ENCODE measurements at regions not wholly inside any gene's neighbourhood (a gene's known extent, or its start where the extent isn't known, plus 50 kb on each side); places are given as distances from the start of the nearest gene placed in this dataset.

- no peak overlapping the region for H3K4me3 Mint-ChIP-seq
- no peak overlapping the region for H3K27ac Mint-ChIP-seq
- intact Hi-C loops (cut with micrococcal nuclease): no loop called here
- no peaks in the 10 kb centered on the region for H3K27me3 Mint-ChIP-seq
- DNase-seq: no peak
- H3K9me3 Mint-ChIP-seq: no peaks in the 10 kb centered on the region
- H3K36me3 Mint-ChIP-seq (ENCODE audit: low read depth): no peaks in the 10 kb centered on the region
- no peaks in the 10 kb centered on the region for H3K4me1 Mint-ChIP-seq
Observed at GRCh38 chr6:81565071-81565470, 187.4 kb downstream of the TENT5A start.

- no peak for DNase-seq
- Mint-ChIP-seq H3K9me3 (no peaks in the 10 kb centered on the region), H3K27me3 (no peaks in the 10 kb centered on the region), H3K36me3 (ENCODE audit: low read depth) (no peaks in the 10 kb centered on the region), H3K4me1 (no peaks in the 10 kb centered on the region), H3K27ac (no peak overlapping the region), H3K4me3 (no peak overlapping the region)
- intact Hi-C loops (cut with micrococcal nuclease): no loop called here
Observed at GRCh38 chr6:81564470-81565068, 187.9 kb downstream of the TENT5A start.

GRCh38 chr6:81562169-81562568, 190.3 kb downstream of the TENT5A start:
- Mint-ChIP-seq H3K36me3 (ENCODE audit: low read depth) (no peaks in the 10 kb centered on the region), H3K9me3 (no peaks in the 10 kb centered on the region), H3K27ac (no peak overlapping the region), H3K4me1 (no peaks in the 10 kb centered on the region), H3K27me3 (no peaks in the 10 kb centered on the region), H3K4me3 (no peak overlapping the region)
- DNase-seq: no peak
- intact Hi-C loops (cut with micrococcal nuclease): no loop called here

DNA sequence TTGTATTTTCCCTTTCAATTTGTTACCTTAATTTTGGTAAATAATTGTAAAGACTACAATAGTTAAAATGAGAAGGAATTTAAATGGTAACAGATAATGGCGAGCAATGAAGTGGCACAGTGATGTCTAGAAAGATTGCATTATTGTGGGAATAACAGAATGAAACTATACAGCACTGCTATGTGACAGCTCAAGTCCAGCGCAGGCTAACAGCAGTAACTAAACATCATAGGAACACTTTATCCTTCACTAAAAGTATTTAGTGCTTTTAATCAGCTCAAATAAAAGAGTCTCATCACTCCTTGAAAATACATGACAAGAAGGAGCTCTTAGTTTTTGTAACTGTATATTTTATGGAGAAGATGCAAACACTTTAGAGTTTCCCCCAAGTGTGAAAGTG, 190.8 kb downstream of the TENT5A start:
- intact Hi-C loops (cut with micrococcal nuclease): no loop called here
- Mint-ChIP-seq H3K4me3 (no peak overlapping the region), H3K27ac (no peak overlapping the region), H3K9me3 (no peaks in the 10 kb centered on the region), H3K27me3 (no peaks in the 10 kb centered on the region), H3K4me1 (no peaks in the 10 kb centered on the region), H3K36me3 (ENCODE audit: low read depth) (no peaks in the 10 kb centered on the region)
- DNase-seq: no peak

- H3K27ac Mint-ChIP-seq: no peak overlapping the region
Observed at GRCh38 chr6:81561071-81561564, 191.4 kb downstream of the TENT5A start.

GRCh38 chr6:81557811-81558210, 194.7 kb downstream of the TENT5A start:
- intact Hi-C loops (cut with micrococcal nuclease): no loop called here
- H3K4me1 Mint-ChIP-seq: no peaks in the 10 kb centered on the region
- H3K27me3 Mint-ChIP-seq: no peaks in the 10 kb centered on the region

More at GRCh38 chr6:81561071-81561564, 191.4 kb downstream of the TENT5A start:
- Mint-ChIP-seq H3K4me1 (no peaks in the 10 kb centered on the region), H3K9me3 (no peaks in the 10 kb centered on the region), H3K36me3 (ENCODE audit: low read depth) (no peaks in the 10 kb centered on the region), H3K4me3 (no peak overlapping the region), H3K27me3 (no peaks in the 10 kb centered on the region)
- intact Hi-C loops (cut with micrococcal nuclease): no loop called here
- no peak for DNase-seq

DNA sequence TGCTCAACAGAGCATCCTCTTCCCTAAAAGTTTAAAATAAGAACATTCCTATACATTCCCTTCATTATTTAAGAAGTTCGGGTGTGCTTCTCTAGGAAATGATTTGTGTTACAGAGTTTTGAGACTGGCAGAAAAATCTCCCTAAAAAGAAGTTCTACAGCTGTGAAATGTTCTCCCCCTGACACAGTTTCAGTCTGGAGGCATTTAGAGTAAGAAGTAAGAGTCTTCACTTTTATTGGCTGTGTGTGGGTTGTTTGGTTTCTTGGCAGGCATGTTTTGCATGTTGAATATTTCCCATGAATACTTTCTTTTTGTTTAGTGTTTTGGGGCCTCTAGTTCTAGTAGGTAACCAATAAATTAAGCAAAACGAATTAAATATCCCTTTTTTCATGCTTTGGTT, 195.9 kb downstream of the TENT5A start:
- no peak for DNase-seq
- H3K9me3 Mint-ChIP-seq: no peaks in the 10 kb centered on the region
- no peak overlapping the region for H3K4me3 Mint-ChIP-seq
- H3K4me1 Mint-ChIP-seq: no peaks in the 10 kb centered on the region
- no peaks in the 10 kb centered on the region for H3K36me3 Mint-ChIP-seq (ENCODE audit: low read depth)
- no peaks in the 10 kb centered on the region for H3K27me3 Mint-ChIP-seq
- intact Hi-C loops (cut with micrococcal nuclease): no loop called here
- H3K27ac Mint-ChIP-seq: no peak overlapping the region

More at GRCh38 chr6:81557811-81558210, 194.7 kb downstream of the TENT5A start:
- DNase-seq: no peak
- H3K9me3 Mint-ChIP-seq: no peaks in the 10 kb centered on the region
- no peaks in the 10 kb centered on the region for H3K36me3 Mint-ChIP-seq (ENCODE audit: low read depth)
- H3K27ac Mint-ChIP-seq: no peak overlapping the region
- H3K4me3 Mint-ChIP-seq: no peak overlapping the region

GRCh38 chr6:81553216-81553615, 199.3 kb downstream of the TENT5A start:
- H3K27me3 Mint-ChIP-seq: no peaks in the 10 kb centered on the region
- DNase-seq: no peak
- no peaks in the 10 kb centered on the region for H3K36me3 Mint-ChIP-seq (ENCODE audit: low read depth)
- no peak overlapping the region for H3K27ac Mint-ChIP-seq
- H3K9me3 Mint-ChIP-seq: no peaks in the 10 kb centered on the region
- H3K4me3 Mint-ChIP-seq: no peak overlapping the region
- H3K4me1 Mint-ChIP-seq: no peaks in the 10 kb centered on the region
- intact Hi-C loops (cut with micrococcal nuclease): no loop called here

DNA sequence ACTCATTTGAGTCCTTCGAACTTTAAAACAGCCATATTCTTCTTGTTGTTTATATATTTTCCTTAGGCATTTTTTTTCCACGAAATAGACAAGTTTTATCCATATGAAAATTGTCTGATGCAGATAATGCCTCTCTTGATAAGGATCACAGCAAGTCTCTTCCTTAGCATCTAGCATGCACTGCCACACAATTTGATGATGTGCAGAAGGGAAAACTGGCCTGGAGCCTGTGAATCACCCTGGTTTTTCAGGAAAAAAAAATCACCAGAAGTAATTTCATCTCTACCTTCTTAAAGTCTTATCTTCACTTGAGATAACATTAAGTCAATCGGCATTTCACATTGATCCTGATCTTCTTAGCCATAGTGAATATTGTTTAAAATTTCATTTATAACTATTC, 199.8 kb downstream of the TENT5A start:
- Mint-ChIP-seq H3K4me3 (no peak overlapping the region), H3K4me1 (no peaks in the 10 kb centered on the region), H3K36me3 (ENCODE audit: low read depth) (no peaks in the 10 kb centered on the region), H3K27me3 (no peaks in the 10 kb centered on the region), H3K27ac (no peak overlapping the region), H3K9me3 (no peaks in the 10 kb centered on the region)
- no peak for DNase-seq
- intact Hi-C loops (cut with micrococcal nuclease): no loop called here

GRCh38 chr6:81547149-81547548, 205.3 kb downstream of the TENT5A start:
- Mint-ChIP-seq H3K9me3 (no peaks in the 10 kb centered on the region), H3K4me3 (no peak overlapping the region), H3K36me3 (ENCODE audit: low read depth) (no peaks in the 10 kb centered on the region), H3K27me3 (no peaks in the 10 kb centered on the region), H3K4me1 (no peaks in the 10 kb centered on the region), H3K27ac (no peak overlapping the region)
- DNase-seq: no peak
- intact Hi-C loops (cut with micrococcal nuclease): no loop called here

DNA sequence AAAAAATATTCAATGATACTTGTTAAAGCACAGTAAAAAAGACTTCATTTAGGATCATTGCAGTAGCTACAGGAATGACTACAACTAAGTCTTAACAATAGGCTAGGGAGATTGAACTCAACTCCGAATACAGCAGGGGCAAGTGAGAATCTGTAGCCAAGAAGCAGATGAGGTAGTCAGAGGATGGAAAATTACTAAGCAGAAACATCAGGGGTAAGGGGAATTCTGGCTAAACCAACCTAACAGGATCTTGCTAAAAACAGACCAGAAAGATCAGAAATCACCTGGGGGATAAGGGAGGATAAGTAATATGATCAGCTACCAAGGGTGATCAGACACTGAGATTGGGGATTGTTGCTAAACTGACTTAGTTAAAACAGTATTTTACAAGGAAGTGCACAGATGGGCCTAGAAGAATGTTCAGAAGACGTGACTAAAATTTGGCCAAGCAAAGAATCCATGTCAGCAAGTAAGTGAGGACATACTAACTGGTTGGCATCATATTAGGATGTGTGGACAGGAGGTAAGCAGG, 217.5 kb downstream of the TENT5A start:
- no peaks in the 10 kb centered on the region for H3K27me3 Mint-ChIP-seq
- H3K36me3 Mint-ChIP-seq (ENCODE audit: low read depth): no peaks in the 10 kb centered on the region
- no peak overlapping the region for H3K4me3 Mint-ChIP-seq
- intact Hi-C loops (cut with micrococcal nuclease): no loop called here
- DNase-seq: no peak
- no peaks in the 10 kb centered on the region for H3K9me3 Mint-ChIP-seq
- no peak overlapping the region for H3K27ac Mint-ChIP-seq
- no peaks in the 10 kb centered on the region for H3K4me1 Mint-ChIP-seq

GRCh38 chr6:81531869-81532561, 220.5 kb downstream of the TENT5A start:
- intact Hi-C loops (cut with micrococcal nuclease): no loop called here
- Mint-ChIP-seq H3K36me3 (ENCODE audit: low read depth) (no peaks in the 10 kb centered on the region), H3K9me3 (no peaks in the 10 kb centered on the region), H3K4me1 (no peaks in the 10 kb centered on the region), H3K27me3 (no peaks in the 10 kb centered on the region), H3K4me3 (no peak overlapping the region), H3K27ac (no peak overlapping the region)
- DNase-seq: no peak

DNA sequence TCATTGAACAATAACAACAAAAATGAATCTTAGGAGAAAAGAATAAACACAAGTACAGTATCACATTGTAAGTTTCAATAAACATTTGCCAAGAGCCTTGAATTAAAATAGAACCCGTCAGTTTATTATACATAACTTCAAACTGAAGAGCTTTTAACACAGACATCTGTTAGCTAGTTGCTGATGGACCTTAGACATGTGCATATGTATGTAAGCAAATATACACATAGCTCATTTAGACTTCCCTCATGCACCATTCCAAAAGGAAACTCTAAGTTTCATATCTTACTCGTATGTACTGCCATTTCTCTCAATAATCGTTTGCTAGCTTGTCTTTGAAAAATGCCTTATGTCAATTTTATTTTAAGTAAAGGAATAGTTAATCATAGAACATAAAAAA, 235.0 kb downstream of the TENT5A start:
- Mint-ChIP-seq H3K4me3 (no peak overlapping the region), H3K27ac (no peak overlapping the region), H3K36me3 (ENCODE audit: low read depth) (no peaks in the 10 kb centered on the region), H3K27me3 (no peaks in the 10 kb centered on the region), H3K4me1 (no peaks in the 10 kb centered on the region), H3K9me3 (peaks cover 6% of the 10 kb centered on the region)
- no peak for DNase-seq
- intact Hi-C loops (cut with micrococcal nuclease): no loop called here

DNA sequence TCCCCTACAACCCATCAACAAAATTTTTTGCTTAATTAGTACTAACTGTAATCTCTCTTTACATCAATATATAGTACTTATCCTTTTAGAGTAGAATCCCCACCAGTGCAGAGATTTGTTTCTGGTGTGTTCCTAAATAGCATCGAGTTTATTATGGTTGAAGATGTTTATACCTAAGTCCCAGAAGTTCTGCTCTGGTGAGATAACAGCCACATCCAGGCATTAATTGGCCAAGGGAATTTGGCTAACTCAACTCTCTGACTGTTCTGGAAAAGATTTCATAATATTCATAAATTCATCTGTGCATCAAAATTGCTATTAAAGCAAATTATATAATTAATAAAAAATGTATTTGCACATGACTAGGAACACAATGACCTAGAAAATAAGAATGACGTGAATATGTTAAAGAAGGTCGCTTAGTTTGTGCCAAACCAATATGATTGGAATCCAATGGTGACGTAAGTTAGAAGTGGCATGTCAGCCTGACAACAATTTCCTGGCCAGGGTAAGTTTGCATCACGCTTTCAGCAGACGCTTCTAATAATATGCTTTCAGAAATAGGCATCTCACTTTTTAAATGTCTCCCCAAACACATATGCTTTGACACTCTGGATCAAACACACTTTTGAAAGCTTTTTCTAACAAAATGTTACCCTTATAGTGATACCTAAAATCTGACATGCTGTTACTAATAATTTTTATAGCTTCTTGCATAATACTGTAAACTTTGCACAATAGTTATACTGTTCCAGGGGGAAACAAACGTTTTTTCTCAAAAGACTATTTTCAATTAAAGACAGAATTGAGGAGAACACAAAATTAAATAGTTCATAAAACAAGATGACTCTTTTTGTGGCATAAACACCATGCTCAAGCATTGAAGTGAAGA, 236.7 kb downstream of the TENT5A start:
- H3K36me3 Mint-ChIP-seq (ENCODE audit: low read depth): no peaks in the 10 kb centered on the region
- H3K9me3 Mint-ChIP-seq: peaks cover 6% of the 10 kb centered on the region
- no peaks in the 10 kb centered on the region for H3K27me3 Mint-ChIP-seq
- H3K4me3 Mint-ChIP-seq: no peak overlapping the region
- intact Hi-C loops (cut with micrococcal nuclease): no loop called here
- no peak overlapping the region for H3K27ac Mint-ChIP-seq
- H3K4me1 Mint-ChIP-seq: no peaks in the 10 kb centered on the region
- DNase-seq: no peak

Measured in activated CD4-positive, alpha-beta T cell treated with anti-CD3 and anti-CD28 coated beads, Interleukin-2, amount 10 ng/mL, durations not matched to agents 24 days and 14 days (primary cell).